ENCODE measurements at regions not wholly inside any gene's neighbourhood (a gene's known extent, or its start where the extent isn't known, plus 50 kb on each side); places are given as distances from the start of the nearest gene placed in this dataset.

- WGBS (ENCODE audit: insufficient coverage, low coverage, low lambda C conversion rate, missing lambda C conversion rate) = 8% methylated on average over 1 of the region's 1 CpG
- H3K27me3 ChIP-seq = no peaks in the 10 kb centered on the region
- H3K36me3 ChIP-seq = no peaks in the 10 kb centered on the region
- DNase-seq = no peak
- no peak overlapping the region for H3K27ac ChIP-seq
- intact Hi-C loops (cut with DNase I) = no loop called here
- no peak overlapping the region for H3K4me3 ChIP-seq
- no peaks in the 10 kb centered on the region for H3K9me3 ChIP-seq
- no peak for ATAC-seq
- H3K4me1 ChIP-seq = no peaks in the 10 kb centered on the region
- no peak for TF ChIP-seq CTCF (IDR thresholded peaks at IDR 0.05)
- TF ChIP-seq POLR2A (IDR thresholded peaks at IDR 0.05) = no peak
Observed at GRCh38 chr7:68269405-68269804, 1272.8 kb downstream of the TYW1 start.

- no peaks in the 10 kb centered on the region for H3K36me3 ChIP-seq
- intact Hi-C loops (cut with DNase I) = no loop called here
- no peaks in the 10 kb centered on the region for H3K9me3 ChIP-seq
- no peak overlapping the region for H3K27ac ChIP-seq
- TF ChIP-seq POLR2A (IDR thresholded peaks at IDR 0.05) (no peak), CTCF (IDR thresholded peaks at IDR 0.05) (no peak)
- DNase-seq = no peak
- no peak overlapping the region for H3K4me3 ChIP-seq
- whole genome bisulfite sequencing (ENCODE audit: insufficient coverage, low coverage, low lambda C conversion rate, missing lambda C conversion rate) = 60% methylated on average over 1 of the region's 1 CpG
- no peak for ATAC-seq
- no peaks in the 10 kb centered on the region for H3K27me3 ChIP-seq
- H3K4me1 ChIP-seq = no peaks in the 10 kb centered on the region
Observed at GRCh38 chr7:68272507-68272906, 1275.9 kb downstream of the TYW1 start.

- intact Hi-C loops (cut with DNase I) = no loop called here
- Histone ChIP-seq H3K36me3 (no peaks in the 10 kb centered on the region), H3K27me3 (no peaks in the 10 kb centered on the region), H3K4me1 (no peaks in the 10 kb centered on the region), H3K27ac (no peak overlapping the region), H3K9me3 (no peaks in the 10 kb centered on the region), H3K4me3 (no peak overlapping the region)
- WGBS (ENCODE audit: insufficient coverage, low coverage, low lambda C conversion rate, missing lambda C conversion rate) = 62% methylated on average over 7 of the region's 7 CpGs
- no peak for TF ChIP-seq CTCF (IDR thresholded peaks at IDR 0.05)
- TF ChIP-seq POLR2A (IDR thresholded peaks at IDR 0.05) = no peak
- DNase-seq (no peak), ATAC-seq (no peak)
Observed at GRCh38 chr7:68276725-68277124, 1280.1 kb downstream of the TYW1 start.

- no peaks in the 10 kb centered on the region for H3K9me3 ChIP-seq
- no peaks in the 10 kb centered on the region for H3K4me1 ChIP-seq
- H3K4me3 ChIP-seq = no peak overlapping the region
- no peaks in the 10 kb centered on the region for H3K36me3 ChIP-seq
- DNase-seq (no peak), ATAC-seq (no peak)
- intact Hi-C loops (cut with DNase I) = no loop called here
- 46% methylated on average over 6 of the region's 10 CpGs for WGBS (ENCODE audit: insufficient coverage, low coverage, low lambda C conversion rate, missing lambda C conversion rate)
- TF ChIP-seq CTCF (IDR thresholded peaks at IDR 0.05) = no peak
- TF ChIP-seq POLR2A (IDR thresholded peaks at IDR 0.05) = no peak
- H3K27me3 ChIP-seq = no peaks in the 10 kb centered on the region
- no peak overlapping the region for H3K27ac ChIP-seq
Observed at GRCh38 chr7:68279827-68280400, 1283.3 kb downstream of the TYW1 start.

GRCh38 chr7:68280931-68281330, 1284.3 kb downstream of the TYW1 start:
- Histone ChIP-seq H3K27me3 (no peaks in the 10 kb centered on the region), H3K9me3 (no peaks in the 10 kb centered on the region), H3K36me3 (no peaks in the 10 kb centered on the region), H3K27ac (no peak overlapping the region), H3K4me3 (no peak overlapping the region), H3K4me1 (no peaks in the 10 kb centered on the region)
- ATAC-seq = no peak
- WGBS (ENCODE audit: insufficient coverage, low coverage, low lambda C conversion rate, missing lambda C conversion rate) = 70% methylated on average over 2 of the region's 3 CpGs
- DNase-seq = no peak
- intact Hi-C loops (cut with DNase I) = no loop called here
- TF ChIP-seq POLR2A (IDR thresholded peaks at IDR 0.05) = no peak
- TF ChIP-seq CTCF (IDR thresholded peaks at IDR 0.05) = no peak
